GM18526 (cell line): ENCODE measurements at regions not wholly inside any gene's neighbourhood (a gene's known extent, or its start where the extent isn't known, plus 50 kb on each side); places are given as distances from the start of the nearest gene placed in this dataset.

Source experiments
- POLR2A ChIP-seq: IDR thresholded peaks from 3 replicates; pipeline ENCODE4 v1.6.1; 2011; ENCODE audit not compliant: insufficient read length; ENCODE audit errors: extremely low read depth

DNA sequence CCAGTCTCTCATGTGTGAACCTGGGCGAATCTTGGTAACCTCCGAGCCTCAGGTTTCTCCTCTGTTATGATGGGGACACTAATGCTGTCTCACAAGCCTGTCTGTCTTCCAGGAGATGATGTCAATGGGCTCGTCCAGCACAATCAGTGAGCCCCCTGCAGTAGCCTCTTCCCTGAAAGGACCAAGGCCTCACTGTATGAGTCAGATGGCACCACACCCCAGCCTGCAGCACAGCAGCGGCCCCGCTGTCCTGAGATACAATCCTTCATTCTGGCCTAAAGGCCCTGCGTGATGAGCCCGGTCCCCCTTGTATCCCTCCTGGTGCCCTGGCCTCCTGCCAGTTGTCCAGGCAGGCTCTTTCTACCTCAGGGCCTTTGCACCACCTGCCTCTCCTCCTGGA lies 234.4 kb downstream of the IRF8 start:
- no peak for TF ChIP-seq POLR2A

DNA sequence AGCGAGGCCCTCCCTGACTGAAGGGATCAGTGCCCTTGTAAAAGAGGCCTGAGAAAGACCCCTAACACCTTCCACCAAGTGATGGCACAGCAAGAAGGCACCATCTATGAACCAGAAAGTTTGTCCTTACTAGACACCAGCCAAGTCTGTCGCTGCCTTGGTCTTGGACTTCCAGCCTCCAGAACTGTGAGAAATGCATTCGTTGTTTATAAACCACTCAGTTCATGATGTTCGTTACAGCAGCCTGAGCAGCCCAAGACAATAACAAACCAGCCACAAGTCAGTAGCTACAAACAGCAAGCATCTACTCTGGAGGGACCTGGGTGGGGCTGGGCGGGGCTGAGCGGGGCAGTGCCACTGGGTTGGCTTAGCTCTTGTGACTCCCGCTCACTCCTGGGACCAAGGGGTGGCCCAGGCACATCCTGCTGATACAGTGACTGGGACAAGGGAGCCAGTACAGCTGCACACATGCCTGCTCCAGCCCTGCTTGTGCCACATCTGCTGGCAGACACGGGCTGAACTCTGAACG lies 234.9 kb downstream of the IRF8 start:
- no peak for TF ChIP-seq POLR2A

DNA sequence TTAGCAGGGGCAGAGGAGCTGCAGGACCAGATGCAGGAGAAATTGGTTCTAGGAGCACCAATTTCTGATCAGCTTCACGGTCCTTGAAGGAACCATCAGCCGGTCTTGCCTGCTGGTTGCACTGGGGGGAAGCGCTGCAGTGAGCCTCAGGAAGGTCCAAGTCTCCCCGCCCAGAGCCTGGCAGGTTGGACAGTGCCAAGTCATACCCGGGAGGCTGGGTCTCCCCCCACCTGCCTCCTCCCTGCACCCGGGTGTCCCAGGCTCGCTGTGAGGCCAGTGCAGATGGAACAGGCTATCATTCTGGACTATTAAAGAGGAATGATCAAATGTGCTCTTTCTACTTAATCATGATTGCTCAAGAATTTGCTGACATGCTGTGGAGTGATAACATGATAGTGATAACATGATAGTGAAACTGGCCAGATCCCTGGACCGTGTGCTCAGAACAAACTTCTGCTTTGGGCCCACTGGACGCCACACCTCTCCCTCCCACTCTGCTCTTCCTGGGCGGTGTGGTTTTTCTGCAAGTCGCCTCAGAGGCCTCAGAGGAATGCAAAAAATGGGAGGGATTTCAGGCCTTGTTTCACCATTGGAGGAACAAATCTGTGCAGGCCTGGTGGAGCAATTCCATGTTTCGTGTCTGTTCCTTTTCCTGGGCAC lies 236.0 kb downstream of the IRF8 start:
- TF ChIP-seq POLR2A, result no peak

DNA sequence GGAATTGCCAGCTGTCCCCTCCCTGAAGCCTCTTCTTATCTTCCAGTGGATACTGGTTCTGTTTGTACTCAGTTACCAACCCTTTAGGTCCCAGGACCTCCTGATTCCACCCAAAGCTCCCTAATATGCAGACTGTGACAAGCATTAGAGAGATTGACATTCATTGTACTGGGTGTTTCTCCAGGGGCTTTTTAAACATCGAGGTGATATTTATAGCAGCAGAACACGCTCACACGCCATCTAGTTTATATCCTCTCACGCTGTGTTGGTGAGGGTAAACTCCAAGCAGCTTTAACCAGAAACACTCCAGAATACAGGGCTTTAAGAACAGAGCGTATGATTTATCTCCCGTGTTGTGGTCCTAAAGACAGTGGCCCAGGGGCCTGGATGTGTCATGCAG lies 238.4 kb downstream of the IRF8 start:
- no peak for TF ChIP-seq POLR2A

DNA sequence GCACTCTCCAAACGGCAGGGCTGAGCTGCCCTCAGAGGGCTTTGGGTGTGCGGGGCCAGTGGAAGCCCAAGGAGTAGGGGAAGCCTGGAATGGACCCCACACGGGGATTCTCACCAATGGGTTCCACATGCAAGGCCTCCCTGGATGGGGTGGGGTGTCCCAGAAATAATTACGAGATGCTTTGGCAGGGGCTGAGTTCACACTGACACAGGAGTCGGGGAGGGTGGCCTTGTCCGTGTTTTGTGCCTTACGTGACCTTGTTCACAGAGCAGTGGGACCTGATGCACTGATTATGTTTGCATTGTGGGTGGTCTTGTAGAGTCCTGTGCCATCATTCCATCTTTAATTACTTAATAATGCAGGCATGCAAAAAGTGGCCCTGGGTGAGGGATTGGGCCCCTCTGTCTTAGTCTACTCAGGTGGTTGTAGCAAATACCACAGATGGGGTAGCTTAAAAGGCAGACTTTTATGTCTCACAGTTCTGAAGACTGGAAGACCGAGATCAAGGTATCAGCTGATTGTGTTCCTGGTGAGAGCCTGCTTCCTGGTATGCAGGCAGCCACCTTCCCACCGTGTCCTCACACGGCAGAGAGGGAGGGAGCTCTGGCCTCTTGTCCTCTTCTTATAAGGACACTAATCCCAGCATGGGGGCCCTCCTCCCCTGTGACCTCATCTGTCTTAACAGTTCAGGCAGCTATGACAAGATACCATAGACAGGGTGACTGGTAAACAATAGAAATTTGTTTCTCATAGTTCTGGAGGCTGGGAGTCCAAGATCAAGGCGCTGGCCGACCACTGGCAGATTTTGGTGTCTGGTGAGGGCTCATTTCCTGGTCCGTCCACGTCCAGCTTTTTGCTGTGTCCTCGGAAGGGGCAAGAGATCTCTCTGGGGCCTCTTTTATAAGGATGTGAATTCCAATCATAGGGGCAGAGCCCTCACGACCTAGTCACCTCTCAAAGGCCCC lies 239.4 kb downstream of the IRF8 start:
- no peak for TF ChIP-seq POLR2A

DNA sequence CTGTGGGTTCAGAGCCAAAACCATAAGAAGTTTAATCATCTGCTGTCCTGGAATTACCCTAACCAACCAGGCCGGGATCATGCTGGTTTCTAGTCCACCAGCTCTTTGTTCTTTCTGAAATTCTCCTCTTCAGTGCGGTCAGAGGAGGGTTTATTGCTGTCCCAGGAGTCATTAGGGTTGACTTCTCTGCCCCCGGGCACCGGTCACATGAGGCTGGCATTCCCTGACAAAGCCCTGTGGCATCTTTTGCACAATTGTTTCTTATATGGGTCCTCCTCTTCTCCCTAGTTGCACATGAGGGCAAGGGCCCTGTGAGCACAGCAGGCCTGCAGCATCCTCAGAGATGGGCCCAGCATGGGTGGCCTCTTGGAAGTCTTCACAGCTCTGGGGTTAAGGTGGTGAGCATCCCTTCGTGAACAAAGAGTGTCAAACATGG lies 243.9 kb downstream of the IRF8 start:
- no peak for TF ChIP-seq POLR2A

DNA sequence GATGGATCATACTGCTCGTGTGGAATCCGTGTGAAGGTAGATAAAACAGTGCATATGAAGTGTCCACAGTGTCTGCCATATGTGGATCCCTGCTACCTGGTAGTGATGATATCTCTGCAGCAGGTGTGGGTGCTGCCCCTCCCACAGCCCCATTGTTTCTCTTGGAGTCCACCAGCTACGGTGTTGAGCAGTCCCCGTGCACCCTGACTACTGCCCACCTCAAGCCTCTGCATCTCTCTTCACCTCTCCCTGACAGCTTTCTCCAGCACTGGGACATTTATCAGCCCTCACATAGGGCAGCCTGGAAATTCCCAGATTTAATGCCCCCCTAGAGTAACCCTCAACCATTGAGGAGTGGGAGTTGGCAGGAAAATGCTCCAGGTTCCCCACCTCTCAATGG lies 244.7 kb downstream of the IRF8 start:
- no peak for TF ChIP-seq POLR2A

DNA sequence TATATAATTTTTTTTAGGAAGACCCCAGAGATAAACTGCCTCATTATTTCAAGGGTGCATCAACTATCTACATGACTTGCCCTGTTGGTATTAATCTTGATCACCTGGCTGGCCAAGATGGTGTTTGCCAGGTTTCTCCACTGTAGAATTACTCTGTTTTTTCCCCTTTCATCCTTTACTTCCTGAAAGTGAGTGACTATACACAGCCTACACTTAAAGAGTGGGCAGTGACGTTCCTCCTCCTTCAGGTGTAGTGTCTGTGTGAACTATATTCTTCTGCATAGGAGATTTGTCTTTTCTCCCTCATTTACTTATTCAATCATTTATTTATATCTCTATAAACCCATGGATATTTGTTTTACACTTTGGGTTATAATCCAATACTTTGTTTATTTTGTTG lies 246.7 kb downstream of the IRF8 start:
- no peak for TF ChIP-seq POLR2A

DNA sequence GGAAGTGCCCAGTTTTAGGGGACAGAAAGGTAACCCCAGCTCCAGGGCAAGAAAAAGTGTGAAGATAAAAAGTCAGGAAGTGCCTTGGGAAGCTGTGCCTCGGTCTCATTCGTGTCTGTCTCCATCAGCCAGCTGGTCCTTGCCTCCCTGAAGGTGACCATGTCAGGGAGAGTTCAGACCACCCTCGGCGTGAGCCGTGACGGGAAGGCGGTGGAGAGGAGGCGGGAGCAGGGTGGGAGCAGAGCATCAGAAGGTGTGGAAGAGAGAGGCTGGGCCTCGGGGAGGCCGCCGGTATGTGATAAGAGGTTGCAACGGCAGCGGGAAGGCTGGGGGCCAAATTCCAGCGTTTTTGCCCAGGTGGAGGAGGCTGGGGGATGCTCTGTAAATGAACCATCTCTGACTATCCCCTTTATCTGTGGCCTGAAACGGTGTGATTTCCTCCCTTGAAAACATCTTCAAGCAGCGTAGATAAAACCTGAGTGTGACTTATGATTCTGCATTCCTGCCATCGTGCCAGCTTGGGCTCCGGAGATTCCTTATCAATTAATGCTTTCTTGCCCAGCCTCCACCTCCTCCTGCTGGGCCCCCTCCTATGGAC lies 251.8 kb downstream of the IRF8 start:
- no peak for TF ChIP-seq POLR2A

DNA sequence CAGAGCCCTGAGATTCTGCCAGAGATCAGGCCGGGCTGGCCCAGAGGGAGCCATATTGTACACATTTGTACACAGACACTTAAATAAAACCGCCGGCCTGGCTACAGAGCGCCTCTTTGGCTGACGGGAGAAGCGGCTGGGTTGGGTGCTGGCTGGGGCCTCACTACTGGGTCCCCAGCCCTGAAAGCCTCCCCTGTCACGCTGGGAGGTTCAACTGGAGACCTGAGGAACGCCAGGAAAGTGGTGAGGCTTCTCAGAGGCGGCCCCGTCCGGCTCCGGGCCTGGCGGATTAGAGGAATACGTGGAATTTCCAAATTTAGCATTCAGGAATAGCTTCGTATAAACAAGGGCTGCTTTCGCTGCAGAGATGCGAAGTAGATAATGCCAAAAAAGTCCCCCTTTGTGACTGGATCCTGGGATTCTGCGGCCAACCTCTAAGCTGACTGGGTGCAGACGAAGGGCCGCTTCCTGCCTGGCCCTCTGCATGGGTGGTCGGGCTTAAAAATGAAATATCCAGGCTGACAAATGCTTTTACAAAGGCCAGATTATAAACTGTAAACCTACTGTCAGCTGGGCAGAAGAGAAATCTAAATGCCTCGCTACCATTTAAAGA lies 252.4 kb downstream of the IRF8 start:
- TF ChIP-seq POLR2A, result no peak

DNA sequence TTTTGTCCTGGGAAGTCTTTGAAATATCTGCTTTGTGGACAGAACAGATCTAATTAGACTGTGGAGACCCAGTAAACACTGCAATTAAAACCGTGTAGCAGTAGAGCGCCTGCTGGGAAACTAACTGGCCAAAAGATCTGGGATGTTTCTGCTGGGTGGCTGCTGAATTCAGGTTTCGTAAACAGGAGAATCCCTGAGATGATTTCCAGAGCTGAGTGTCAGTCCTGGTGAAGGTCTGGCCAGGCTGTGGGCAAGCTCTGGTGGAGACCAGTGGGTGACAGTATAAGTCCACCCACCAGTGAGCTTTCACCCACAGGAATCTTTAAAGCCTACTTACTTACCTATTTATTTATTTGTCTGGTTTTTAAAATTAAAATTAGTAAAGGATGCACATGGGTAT lies 257.2 kb downstream of the IRF8 start:
- TF ChIP-seq POLR2A, result no peak

DNA sequence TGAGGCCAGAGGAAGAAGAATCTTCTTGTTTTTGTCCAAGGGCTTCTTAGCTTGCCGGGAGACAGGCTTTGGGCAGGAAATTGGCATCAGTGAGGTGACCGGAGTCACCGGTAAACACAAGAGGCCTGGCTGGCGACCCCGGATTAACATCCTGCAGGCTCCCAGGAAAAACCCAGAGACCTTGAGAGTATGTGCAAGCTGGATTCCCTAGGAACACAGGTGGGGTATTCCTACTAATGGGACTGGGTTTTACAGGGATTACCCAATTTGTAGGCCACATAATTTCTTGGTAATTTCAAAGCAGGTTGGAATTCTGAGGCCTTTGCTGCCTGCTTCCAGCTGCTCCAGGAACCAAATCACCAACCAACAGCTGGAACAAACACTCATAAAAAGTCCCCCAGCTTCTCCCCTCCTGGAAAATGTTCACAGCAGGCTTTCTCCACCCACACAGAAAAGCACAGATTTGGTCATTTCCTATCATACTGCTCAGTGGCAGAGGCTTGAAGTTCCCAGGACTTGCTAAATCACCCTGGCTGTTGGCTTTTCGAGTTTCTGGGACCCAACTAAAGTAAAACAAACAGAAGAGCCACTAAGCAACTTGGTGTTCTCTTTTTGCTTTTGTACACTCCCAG lies 258.8 kb downstream of the IRF8 start:
- TF ChIP-seq POLR2A, result no peak

DNA sequence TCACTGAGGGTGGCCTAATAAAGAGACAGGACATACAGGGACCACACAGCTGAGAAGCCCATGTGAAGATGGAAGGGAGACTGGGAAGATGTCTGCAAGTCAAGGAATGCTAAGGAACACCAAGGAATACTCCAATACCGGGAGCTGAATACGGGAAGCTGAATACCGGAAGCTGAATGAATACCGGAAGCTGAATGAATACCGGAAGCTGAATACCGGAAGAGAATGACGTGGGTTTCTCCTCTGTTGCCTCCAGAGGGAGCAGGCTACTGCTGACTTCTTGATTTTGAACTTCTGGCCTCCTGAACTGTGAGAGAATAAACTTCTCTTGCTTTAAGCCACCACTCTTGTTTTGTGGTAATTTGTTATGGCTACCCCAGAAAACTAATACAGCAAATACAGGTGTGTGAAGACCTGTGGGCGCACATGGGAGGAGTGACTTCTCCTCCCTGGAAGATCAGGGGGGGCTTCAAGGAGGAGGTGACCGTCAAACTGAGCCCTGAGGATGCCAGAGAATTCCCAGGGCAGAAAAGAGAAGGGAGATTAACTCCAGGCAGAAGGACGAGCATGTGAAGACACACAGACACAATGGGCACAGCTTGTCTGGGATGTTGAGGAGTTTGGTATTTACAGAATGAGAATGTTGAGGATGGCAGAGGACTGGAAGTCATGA lies 259.9 kb downstream of the IRF8 start:
- no peak for TF ChIP-seq POLR2A

DNA sequence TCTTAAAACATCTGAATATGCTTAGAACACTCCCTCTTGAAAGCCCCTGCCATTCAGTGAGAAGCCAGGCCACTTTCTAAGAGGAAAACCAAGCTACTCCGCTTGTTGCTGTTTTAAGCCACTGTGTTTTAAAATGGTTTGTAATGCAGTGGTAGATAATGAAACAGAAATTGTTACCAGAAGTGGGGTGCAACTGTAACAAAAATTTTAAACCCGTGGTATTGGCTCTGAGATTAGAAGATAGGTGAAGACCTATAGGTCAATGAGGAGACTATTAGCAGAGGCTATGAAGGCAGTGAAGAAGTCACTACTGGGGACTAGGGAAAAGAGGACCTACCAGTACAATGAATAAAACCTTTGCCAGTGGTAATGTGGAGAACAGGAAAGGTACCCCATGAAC lies 266.5 kb downstream of the IRF8 start:
- no peak for TF ChIP-seq POLR2A
